Hematopoietic multipotent progenitor cell treated with erythropoietin and hydrocortisone succinate and interleukin-3 and kit ligand, for 8 days (in vitro differentiated cells): ENCODE measurements at regions not wholly inside any gene's neighbourhood (a gene's known extent, or its start where the extent isn't known, plus 50 kb on each side); places are given as distances from the start of the nearest gene placed in this dataset.

Source experiments
- DNase-seq: peaks from one replicate; pipeline ENCODE4 v3.0.0-alpha.2; 2015

- no peak for DNase-seq
Measured at GRCh38 chr5:113917997-113918396, 404.5 kb downstream of the YTHDC2 start.

DNA sequence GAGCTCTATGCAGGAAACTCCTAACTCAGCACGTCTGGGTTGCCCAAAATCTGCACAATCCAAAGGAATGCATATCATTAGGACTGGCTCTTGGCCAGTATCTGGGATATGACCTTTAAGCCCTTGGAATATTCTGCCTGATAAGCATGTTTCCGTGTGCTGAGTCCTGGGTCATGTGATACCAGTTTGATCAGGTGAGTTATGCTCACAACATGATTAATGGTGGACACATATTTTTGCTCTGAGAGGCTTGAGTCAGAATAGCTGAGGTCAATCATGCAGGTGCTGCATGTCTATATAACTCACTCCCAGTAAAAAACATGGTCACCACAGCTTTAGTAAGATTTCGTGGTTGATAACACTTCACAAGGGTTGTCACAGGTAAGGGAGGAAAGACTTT lies 408.8 kb downstream of the YTHDC2 start:
- no peak for DNase-seq

DNA sequence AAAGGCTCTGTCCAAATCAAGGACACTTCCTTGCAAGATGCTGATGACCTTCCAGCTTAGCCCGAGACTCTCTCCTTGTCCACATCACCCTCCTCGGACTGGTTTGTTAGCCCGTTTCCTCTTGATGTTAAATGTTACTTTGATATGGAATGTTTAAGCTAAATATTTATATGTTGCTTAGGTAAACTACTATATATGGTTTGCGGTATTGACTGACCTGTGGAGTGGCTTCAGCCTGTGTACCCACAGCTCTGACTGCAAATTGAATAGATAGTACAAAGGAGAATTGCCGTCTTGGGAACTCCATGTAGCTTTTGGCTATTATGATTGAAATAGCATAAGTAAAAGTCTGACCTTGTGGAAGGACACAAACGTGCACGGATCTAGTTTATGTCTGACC lies 422.0 kb downstream of the YTHDC2 start:
- DNase-seq, result no peak

GRCh38 chr5:113937301-113937700 lies 423.8 kb downstream of the YTHDC2 start:
- DNase-seq, result no peak

DNA sequence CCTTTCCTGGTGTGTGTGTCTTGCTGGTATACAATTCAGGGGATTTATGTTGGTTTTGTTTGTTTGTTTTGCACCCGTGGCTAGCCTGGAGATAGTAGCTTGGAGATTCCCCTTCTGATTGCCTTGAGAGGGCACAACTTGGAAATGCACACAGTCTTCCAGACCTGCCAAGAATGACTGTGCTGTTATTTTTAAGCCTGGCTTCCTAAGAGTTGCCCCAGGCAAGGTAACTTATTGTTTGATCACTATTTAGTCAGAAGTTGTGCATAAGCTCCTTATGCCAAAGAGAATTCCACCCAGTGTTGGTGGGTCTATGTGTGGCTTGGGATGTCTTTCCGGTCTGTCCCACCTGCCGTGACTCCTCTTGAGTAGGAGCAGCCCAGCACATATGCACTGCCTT lies 421.9 kb upstream of the KCNN2 start:
- DNase-seq, result no peak

- DNase-seq, result no peak
Measured at GRCh38 chr5:113950186-113950585, 411.7 kb upstream of the KCNN2 start.

- DNase-seq, result no peak
Measured at GRCh38 chr5:113965225-113965624, 396.6 kb upstream of the KCNN2 start.

- no peak for DNase-seq
Measured at GRCh38 chr5:113969901-113970300, 392.0 kb upstream of the KCNN2 start.

DNA sequence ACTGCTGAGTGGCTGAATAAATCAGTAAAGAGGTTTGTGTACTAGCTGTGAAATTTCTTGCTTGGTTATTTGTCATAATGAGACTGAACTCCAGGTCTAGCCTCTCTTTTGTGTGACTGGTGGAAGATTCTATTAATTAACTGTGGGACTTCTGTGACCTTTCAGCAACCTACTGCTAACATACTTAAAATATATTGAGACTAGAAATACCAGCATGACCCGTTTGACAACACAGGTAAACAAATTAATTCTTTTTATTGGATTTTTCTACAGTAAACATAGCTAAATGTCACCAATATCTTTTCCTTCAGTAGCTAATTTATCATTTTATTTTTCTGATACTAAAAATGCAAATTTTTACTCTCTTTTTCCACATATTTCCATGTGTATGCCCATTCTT lies 390.4 kb upstream of the KCNN2 start:
- no peak for DNase-seq

DNA sequence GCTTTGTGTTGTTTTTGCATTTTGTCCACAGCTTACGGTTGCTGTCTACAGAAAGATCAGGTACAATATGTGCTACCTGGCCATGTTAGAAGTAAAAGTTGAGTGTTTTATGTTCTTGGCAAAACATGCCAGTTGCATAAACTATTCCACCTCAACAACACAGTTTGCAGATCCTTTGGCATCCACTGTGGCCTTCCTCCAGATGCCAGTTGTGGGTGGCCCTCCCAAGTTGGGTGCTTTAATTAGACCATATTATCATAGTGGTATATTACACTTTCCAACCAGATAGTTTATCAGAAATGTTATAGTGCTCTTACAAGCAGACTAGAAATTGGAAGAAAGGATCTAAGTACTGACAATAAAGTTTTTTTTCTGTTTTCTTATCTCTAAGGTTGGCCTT lies 386.9 kb upstream of the KCNN2 start:
- DNase-seq, result no peak

DNA sequence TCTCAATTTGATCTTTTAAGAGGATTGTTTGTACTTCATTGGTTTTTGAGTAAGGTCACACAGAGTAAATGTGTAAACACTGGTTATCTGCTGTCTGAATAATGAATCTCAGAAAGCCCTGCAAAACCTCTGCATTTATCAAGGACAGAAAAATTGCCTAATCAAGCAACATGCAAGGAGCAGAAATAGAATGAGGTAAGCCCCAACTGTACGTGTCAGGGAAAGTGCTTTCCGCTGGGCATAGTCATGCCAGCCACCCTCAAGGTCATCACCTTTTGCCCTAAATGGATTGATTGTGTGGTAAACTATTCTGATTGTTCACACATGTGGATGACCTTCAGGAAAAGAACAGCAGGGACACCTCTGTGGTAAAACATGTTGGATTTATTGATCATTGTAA lies 376.9 kb upstream of the KCNN2 start:
- no peak for DNase-seq

GRCh38 chr5:113985505-113985904 lies 376.4 kb upstream of the KCNN2 start:
- no peak for DNase-seq

DNA sequence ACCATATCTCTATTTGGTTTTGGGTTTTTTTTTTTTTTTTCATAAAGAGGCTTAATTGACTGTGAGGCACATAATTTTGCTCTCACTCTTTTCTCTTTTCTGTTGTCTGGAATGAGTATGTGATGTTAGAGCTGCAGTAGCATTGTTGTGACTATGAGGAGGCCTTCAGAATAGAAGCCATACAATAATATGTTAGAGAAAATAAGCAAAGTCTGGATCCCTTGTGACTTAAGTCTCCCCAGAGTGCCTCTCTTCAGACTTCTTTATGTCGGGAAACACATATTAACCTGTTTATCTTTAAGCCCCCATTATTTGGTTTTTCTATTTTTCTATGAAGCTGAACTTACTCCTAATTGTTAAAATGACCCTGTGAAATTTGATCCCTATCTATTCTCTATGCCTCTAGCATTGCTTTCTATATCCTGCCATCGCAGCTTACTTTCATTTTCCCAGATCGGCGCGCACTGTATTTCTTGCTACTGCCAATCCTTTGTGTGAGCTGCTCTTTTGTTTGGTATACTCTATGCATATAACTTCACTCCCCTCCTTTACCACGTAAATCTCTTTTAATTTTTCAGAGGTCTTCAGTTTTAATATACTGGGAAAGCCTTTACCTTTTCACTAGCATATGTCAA lies 372.5 kb upstream of the KCNN2 start:
- no peak for DNase-seq

DNA sequence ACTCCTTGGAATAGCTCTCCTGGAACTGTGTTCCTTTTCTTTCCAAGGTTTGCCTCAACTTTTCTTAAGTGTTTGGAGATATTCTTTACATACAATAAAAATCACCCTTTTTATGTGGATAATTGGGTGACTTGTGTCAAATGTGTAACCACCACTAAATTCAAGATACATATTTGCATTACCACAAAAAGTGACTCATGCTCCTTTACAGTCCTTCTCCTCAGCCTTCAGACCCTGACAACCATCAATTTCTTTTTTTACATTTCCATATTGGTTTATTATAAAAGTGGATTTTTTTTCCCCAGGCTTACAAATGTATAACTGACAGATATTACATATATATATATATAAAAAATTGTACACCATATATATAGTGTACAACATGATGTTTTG lies 372.0 kb upstream of the KCNN2 start:
- no peak for DNase-seq

- DNase-seq, result no peak
Measured at GRCh38 chr5:114001076-114001475, 360.8 kb upstream of the KCNN2 start.

GRCh38 chr5:114006582-114006981 lies 355.3 kb upstream of the KCNN2 start:
- no peak for DNase-seq

DNA sequence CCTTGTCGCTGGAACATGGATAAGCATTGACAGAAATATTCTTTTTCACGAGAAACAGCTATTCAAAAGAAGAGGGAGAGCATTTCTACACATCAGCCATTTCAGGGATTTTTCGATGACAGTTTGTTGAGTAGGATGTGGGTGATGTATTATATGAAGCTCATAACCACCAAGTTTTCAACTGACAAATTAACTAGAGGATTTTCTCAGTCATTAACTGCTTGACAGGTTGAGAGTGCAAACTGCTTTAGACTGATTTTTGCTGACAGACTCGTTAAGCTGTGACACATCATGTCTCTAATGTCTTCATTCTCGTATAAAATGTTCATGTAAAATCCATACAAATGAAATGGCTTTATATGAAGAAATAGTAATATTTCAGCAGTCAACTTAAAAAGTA lies 354.2 kb upstream of the KCNN2 start:
- DNase-seq, result no peak

- no peak for DNase-seq
Measured at GRCh38 chr5:114010362-114010761, 351.5 kb upstream of the KCNN2 start.

DNA sequence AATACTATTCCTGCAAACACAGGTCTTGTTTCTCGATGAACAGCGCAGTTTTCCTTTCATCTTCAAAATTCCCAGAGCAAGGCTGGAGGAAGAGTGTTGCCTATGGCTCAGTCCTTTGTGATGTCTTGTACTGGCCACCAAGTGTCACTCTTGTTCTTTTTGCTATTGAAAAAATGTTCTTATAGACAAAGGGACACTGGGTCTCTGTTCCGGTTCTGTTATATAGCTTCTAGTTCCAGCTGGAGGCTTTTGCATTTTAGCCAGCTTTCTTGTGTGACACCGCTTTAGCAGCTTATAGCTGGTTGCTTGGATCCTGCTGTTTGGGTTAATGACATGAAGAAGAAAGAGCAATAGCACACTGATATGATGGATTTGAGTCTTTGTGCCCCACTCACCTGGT lies 343.7 kb upstream of the KCNN2 start:
- DNase-seq, result no peak

DNA sequence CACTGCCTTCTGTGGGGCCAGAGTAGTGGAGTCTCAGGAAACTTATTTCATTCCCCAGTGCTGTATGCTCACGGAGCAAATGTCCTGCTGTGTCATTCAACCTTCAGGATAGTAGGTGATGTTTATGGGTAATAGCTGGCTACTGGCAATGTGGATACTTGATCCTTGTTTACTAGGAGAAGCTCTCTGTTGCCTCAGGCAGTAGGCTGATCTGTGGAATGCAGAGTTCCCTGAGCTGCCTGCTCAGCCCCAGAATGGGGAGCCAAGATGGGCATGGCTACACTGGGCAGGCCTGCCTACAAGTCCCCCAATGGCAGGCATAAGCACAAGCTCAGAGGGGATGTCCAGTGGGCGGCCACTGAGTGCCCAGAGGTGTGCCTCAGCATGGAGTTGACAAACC lies 323.1 kb upstream of the KCNN2 start:
- DNase-seq, result no peak

DNA sequence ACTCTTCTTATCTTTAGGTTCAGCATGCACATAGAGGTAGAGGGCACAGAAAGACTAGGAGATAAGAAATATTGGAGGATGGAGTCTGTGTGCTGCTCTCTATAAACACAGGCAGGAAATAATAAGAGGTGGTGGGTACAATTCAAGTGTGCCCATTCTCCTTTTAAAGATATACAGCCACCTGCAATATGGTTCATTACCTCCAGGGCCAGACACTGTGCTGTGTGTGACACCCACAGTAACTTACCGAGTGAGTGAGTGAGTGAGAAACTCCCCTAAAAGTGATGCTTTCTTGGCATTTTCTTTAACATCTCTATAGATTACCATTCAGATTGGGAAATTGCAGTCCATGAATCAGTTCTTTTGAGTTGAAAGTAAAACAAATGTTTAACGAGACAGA lies 311.8 kb upstream of the KCNN2 start:
- no peak for DNase-seq

DNA sequence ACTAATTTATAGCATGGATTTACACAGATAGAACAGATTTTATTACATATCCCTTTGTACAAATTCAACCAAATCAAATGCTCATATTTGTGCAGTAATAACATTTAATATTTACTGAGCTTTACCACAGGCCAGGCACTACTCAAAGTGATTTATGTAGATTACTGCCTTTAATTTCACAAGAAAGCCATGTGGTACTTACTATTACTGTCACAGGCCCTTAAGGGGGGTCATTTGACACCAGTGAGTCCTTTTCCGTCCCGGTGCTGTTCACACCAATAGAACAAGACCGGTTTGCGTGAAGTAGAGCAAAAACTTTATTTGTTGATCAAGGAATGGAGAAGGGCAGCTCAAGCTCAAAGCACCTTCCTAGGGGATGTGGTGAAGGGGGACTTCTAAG lies 308.5 kb upstream of the KCNN2 start:
- no peak for DNase-seq

GRCh38 chr5:114054594-114054993 lies 307.3 kb upstream of the KCNN2 start:
- DNase-seq, result no peak

GRCh38 chr5:114055318-114056184 lies 306.3 kb upstream of the KCNN2 start:
- DNase-seq, result no peak

DNA sequence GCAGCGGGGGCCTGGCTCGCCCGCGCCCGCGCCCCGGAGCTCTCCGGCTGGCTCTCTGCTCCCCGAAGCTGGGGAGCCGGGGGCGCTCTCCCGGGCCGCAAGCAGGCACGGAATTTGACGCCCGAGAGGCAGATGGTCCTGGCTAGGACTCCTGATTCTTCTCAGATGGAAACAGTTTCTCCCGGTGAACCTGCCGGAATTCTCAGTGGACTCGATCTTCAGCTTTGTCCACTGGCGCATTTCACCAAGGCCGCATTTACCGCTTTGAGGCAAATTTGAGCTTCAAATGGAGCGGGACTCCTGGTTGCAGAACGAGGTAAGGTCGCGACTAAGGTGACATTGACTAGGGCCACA lies 305.7 kb upstream of the KCNN2 start:
- DNase-seq, result no peak
